Lung (tissue), 11 donors: ENCODE measurements at regions not wholly inside any gene's neighbourhood (a gene's known extent, or its start where the extent isn't known, plus 50 kb on each side); places are given as distances from the start of the nearest gene placed in this dataset.
"Not testable (repeated sequence)": the region's sequence is repeated elsewhere in the genome, so short reads cannot be mapped to it uniquely, and the experiment has no call there.

Source experiments
- ATAC-seq: fragments of 200-7000 bp; cut with Tn5 transposase; one replicate; pipeline ENCODE4 v1.9.1; 2020; ENCODE audit warnings: moderate number of reproducible peaks; ENCODE audit not compliant: insufficient read depth, low FRiP score
- DNase-seq, 3 donors: peaks; one replicate each; pipeline ENCODE4 v3.0.0-alpha.2; 2013 to 2017
- H3K27ac ChIP-seq, 2 donors: one replicate each; pipeline ENCODE4 v1.5.1; 2013; ENCODE audit warnings: mild to moderate bottlenecking in 2 of 2, moderate library complexity in 2 of 2, control low read depth in 1 of 2, inconsistent platforms in 1 of 2, low read depth in 1 of 2, low read length in 1 of 2
- H3K27me3 ChIP-seq, 3 donors: one replicate each; pipeline ENCODE4 v1.5.1; 2013; ENCODE audit warnings: low read length in 2 of 3; ENCODE audit not compliant: control insufficient read depth in 3 of 3, insufficient read depth in 3 of 3
- H3K36me3 ChIP-seq, 4 donors: one replicate each; pipeline ENCODE4 v1.5.1; 2013; ENCODE audit warnings: low read length in 4 of 4, mild to moderate bottlenecking in 1 of 4, moderate library complexity in 1 of 4; ENCODE audit not compliant: control insufficient read depth in 4 of 4, insufficient read depth in 4 of 4
- H3K4me1 ChIP-seq, 5 donors: one replicate each; pipeline ENCODE4 v1.5.1; 2013; ENCODE audit warnings: low read length in 5 of 5, mild to moderate bottlenecking in 2 of 5, moderate library complexity in 1 of 5; ENCODE audit not compliant: control insufficient read depth in 5 of 5, insufficient read depth in 5 of 5
- H3K4me3 ChIP-seq: one replicate; pipeline ENCODE4 v1.5.1; 2013; ENCODE audit warnings: mild to moderate bottlenecking, control low read depth, moderate library complexity
- H3K9ac ChIP-seq, 2 donors: one replicate each; pipeline ENCODE4 v1.5.1; 2013; ENCODE audit warnings: low read length in 2 of 2, control low read depth in 1 of 2; ENCODE audit not compliant: insufficient read depth in 1 of 2
- H3K9me3 ChIP-seq, 4 donors: one replicate each; pipeline ENCODE4 v1.5.1; 2013; ENCODE audit warnings: low read length in 3 of 4, mild to moderate bottlenecking in 1 of 4, moderate library complexity in 1 of 4; ENCODE audit not compliant: control insufficient read depth in 4 of 4, insufficient read depth in 3 of 4
- WGBS, 2 donors: extraction: QIAGEN DNeasy Blood & Tissue Kit; methylation state at CpG; one replicate each; pipeline ENCODE4 v1.1.7; 2013; 5-methylcytosine and 5-hydroxymethylcytosine counted together
- TF ChIP-seq, protein P1 (sequence below): IDR thresholded peaks from 2 replicates; pipeline ENCODE4 v1.5.1; 2012; ENCODE audit warnings: mild to moderate bottlenecking; ENCODE audit errors: control extremely low read depth, extremely low read depth
- donor health status: control.
- donor health status: control.
- donor health status: Bipolar disorder and iron deficiency.
- donor health status: healthy.
- donor health status: DM: yes; HTN: yes; CAD: no.

DNA sequence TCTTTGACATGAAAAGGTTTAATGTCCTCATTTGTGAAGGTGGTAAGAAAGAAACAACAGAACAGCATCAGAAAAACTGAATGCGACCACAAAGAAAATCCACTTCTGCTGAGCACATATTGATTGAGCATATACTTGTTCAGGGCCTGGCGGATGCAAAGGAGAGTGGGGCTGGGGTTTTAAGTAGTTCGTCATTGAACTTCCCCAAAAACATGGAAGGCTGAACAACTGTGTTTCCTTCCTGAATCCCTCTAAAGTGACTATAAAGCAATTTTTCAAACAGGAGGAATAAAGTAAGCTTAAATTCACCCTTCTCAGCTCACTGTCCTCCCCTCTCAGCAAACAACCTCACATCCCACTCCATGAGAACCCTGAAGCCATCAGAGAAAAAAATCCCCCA, 262.9 kb downstream of the AGTPBP1 start:
- no peaks in the 10 kb centered on the region for H3K36me3 ChIP-seq
- peaks cover 2 to 3% (median 2%) of the 10 kb centered on the region in 3 donors for H3K27me3 ChIP-seq
- no peaks in the 10 kb centered on the region for H3K4me1 ChIP-seq
- peaks cover 0 to 6% (median 2%) of the 10 kb centered on the region in 4 donors for H3K9me3 ChIP-seq
- H3K9ac ChIP-seq: no peak overlapping the region
- no peak overlapping the region for H3K4me3 ChIP-seq
- DNase-seq: peak in 1 of 3 donors; percentile 3
- no peak overlapping the region for H3K27ac ChIP-seq
- ATAC-seq: no peak
- TF ChIP-seq, protein P1, sequence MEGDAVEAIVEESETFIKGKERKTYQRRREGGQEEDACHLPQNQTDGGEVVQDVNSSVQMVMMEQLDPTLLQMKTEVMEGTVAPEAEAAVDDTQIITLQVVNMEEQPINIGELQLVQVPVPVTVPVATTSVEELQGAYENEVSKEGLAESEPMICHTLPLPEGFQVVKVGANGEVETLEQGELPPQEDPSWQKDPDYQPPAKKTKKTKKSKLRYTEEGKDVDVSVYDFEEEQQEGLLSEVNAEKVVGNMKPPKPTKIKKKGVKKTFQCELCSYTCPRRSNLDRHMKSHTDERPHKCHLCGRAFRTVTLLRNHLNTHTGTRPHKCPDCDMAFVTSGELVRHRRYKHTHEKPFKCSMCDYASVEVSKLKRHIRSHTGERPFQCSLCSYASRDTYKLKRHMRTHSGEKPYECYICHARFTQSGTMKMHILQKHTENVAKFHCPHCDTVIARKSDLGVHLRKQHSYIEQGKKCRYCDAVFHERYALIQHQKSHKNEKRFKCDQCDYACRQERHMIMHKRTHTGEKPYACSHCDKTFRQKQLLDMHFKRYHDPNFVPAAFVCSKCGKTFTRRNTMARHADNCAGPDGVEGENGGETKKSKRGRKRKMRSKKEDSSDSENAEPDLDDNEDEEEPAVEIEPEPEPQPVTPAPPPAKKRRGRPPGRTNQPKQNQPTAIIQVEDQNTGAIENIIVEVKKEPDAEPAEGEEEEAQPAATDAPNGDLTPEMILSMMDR: no peak
- 65 to 77% methylated on average over 3 of the region's 3 CpGs for whole genome bisulfite sequencing, 2 donors

DNA sequence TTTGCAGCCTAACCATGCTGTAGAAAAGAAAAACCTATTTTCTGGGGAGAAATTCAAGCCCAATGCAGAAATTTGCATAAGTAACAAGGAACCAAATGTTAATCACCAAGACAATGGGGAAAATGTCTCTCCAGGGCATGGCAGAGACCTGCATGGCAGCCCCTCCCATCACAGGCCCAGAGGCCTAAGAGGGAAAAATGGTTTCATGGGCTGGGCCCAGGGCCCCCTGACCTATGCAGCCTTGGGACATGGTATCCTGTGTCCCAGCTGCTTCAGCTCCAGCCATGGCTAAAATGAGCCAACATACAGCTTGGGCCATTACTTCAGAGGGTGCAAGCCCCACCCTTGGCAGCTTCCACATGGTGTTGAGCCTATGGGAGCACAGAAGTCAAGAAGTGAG, 266.9 kb downstream of the AGTPBP1 start:
- H3K27ac ChIP-seq, H3K36me3 ChIP-seq, H3K27me3 ChIP-seq, H3K4me3 ChIP-seq, H3K9me3 ChIP-seq, H3K9ac ChIP-seq, H3K4me1 ChIP-seq, DNase-seq, ATAC-seq: not testable (repeated sequence)

DNA sequence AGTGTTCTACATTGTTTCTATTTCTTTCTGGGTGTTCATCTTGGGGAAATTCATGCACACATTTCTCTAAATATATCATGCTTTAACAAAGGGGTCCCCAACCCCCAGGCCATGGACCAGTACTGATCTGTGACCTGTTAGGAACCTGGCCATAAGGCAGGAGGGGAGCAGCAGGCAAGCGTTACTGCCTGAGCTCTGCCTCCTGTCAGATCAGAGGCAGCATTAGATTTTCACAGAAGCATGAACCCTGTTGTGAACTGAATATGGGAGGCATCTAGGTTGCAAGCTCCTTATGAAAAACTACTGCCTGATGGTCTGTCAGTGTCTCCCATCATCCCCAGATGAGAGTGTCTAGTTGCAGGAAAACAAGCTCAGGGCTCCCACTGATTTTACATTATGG, 270.0 kb downstream of the AGTPBP1 start:
- Histone ChIP-seq H3K27ac (no peak overlapping the region), H3K36me3 (no peaks in the 10 kb centered on the region), H3K4me3 (no peak overlapping the region), H3K9ac (no peak overlapping the region), H3K4me1 (no peaks in the 10 kb centered on the region), H3K9me3 (peaks cover 0 to 8% (median 2%) of the 10 kb centered on the region in 4 donors), H3K27me3 (no peaks in the 10 kb centered on the region)
- 84 to 93% methylated on average over 1 of the region's 1 CpG for WGBS, 2 donors
- TF ChIP-seq, protein P1: no peak
- DNase-seq: no peak
- no peak for ATAC-seq

DNA sequence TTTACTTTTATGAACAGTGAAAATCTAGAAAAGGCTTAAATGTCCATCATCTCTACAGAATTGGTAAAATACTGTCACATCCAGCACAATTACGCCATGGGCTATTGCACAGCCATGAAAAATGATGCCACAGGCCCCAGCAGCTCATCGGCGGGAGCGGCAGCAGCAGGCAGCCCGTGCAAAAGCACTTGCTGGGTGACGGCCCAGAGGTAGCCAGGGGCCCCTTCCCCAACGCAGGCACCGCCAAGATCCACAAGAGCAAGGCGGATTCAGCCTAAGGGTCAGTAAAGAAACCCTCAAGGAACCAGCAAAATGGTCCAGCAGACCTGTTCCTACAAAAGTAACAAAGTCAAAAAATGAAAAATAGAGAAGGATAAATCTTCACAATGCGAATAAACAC, 272.7 kb downstream of the AGTPBP1 start:
- peaks cover 0 to 2% (median 0%) of the 10 kb centered on the region in 4 donors for H3K9me3 ChIP-seq
- H3K4me1 ChIP-seq: no peaks in the 10 kb centered on the region
- H3K36me3 ChIP-seq: no peaks in the 10 kb centered on the region
- no peak for ATAC-seq
- no peak for DNase-seq
- 88 to 91% methylated on average over 10 of the region's 10 CpGs for WGBS, 2 donors
- no peak overlapping the region for H3K9ac ChIP-seq
- TF ChIP-seq, protein P1: no peak
- no peak overlapping the region for H3K27ac ChIP-seq
- H3K27me3 ChIP-seq: no peaks in the 10 kb centered on the region
- no peak overlapping the region for H3K4me3 ChIP-seq
